Liver (tissue), 3 donors: ENCODE measurements at regions not wholly inside any gene's neighbourhood (a gene's known extent, or its start where the extent isn't known, plus 50 kb on each side); places are given as distances from the start of the nearest gene placed in this dataset.

Source experiments
- FOXA2 ChIP-seq: IDR thresholded peaks from 2 replicates; pipeline ENCODE4 v1.6.1; 2016; ENCODE audit warnings: antibody characterized with exemption
- GABPA ChIP-seq, 2 donors: IDR thresholded peaks in 1 of 2; conservative IDR thresholded peaks in 1 of 2; 2 replicates each; pipeline ENCODE4 v1.6.1; 2016; ENCODE audit warnings: antibody characterized with exemption in 2 of 2, mild to moderate bottlenecking in 1 of 2, moderate library complexity in 1 of 2
- HNF4A ChIP-seq, 2 donors: conservative IDR thresholded peaks; 2 replicates each; pipeline ENCODE4 v1.6.1; 2016; ENCODE audit warnings: antibody characterized with exemption in 2 of 2, mild to moderate bottlenecking in 2 of 2
- RAD21 ChIP-seq, 2 donors: IDR thresholded peaks; 2 replicates each; pipeline ENCODE4 v1.6.1; 2016; ENCODE audit warnings: antibody characterized with exemption in 2 of 2, mild to moderate bottlenecking in 2 of 2
- RXRA ChIP-seq, 2 donors: IDR thresholded peaks; 2 replicates each; pipeline ENCODE4 v1.6.1; 2017 to 2018; ENCODE audit warnings: antibody characterized with exemption in 2 of 2, mild to moderate bottlenecking in 1 of 2
- SP1 ChIP-seq: IDR thresholded peaks from 2 replicates; pipeline ENCODE4 v1.6.1; 2018; ENCODE audit warnings: antibody characterized with exemption, mild to moderate bottlenecking
- TAF1 ChIP-seq: conservative IDR thresholded peaks from 2 replicates; pipeline ENCODE4 v1.6.1; 2016; ENCODE audit warnings: antibody characterized with exemption, mild to moderate bottlenecking
- YY1 ChIP-seq: IDR thresholded peaks from 2 replicates; pipeline ENCODE4 v1.6.1; 2016; ENCODE audit warnings: antibody characterized with exemption, mild to moderate bottlenecking
- TF ChIP-seq, protein P1 (sequence below): IDR thresholded peaks from 2 replicates; pipeline ENCODE4 v1.6.1; 2016; ENCODE audit warnings: antibody characterized with exemption, mild to moderate bottlenecking
- TF ChIP-seq, protein P2 (sequence below): fragments of 150-350 bp; IDR thresholded peaks from 2 replicates; pipeline ENCODE4 v1.5.1; 2017; ENCODE audit warnings: improper control_type of control experiment, low read depth, low read length; ENCODE audit not compliant: missing input control
- TF ChIP-seq, protein P3 (sequence below): IDR thresholded peaks from 2 replicates; pipeline ENCODE4 v1.6.1; 2016; ENCODE audit warnings: antibody characterized with exemption
- TF ChIP-seq, protein P4 (sequence below): IDR thresholded peaks from 2 replicates; pipeline ENCODE4 v1.6.1; 2016; ENCODE audit warnings: antibody characterized with exemption
- donor health status: healthy.
- donor health status: healthy.

DNA sequence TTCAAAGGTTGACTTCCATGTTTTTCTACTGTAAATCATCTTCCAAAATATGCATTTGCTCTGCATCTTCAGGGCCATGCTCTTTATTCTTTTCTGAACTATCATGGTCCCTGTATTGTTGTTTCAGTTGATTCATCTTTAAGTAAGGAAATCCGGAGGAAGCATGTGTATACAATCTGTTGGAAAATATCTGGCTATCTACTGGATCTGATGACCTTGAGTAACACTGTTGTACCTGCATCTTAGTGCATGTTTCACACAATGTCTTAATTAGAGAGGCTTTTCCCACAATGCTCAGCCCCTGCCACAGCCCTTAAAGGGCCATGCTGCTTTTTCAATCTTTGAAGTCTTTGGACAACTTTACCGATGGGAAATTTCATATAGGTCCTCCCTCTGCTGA is 61.8 kb upstream of the SH3RF1 start:
- TF ChIP-seq, protein P1, sequence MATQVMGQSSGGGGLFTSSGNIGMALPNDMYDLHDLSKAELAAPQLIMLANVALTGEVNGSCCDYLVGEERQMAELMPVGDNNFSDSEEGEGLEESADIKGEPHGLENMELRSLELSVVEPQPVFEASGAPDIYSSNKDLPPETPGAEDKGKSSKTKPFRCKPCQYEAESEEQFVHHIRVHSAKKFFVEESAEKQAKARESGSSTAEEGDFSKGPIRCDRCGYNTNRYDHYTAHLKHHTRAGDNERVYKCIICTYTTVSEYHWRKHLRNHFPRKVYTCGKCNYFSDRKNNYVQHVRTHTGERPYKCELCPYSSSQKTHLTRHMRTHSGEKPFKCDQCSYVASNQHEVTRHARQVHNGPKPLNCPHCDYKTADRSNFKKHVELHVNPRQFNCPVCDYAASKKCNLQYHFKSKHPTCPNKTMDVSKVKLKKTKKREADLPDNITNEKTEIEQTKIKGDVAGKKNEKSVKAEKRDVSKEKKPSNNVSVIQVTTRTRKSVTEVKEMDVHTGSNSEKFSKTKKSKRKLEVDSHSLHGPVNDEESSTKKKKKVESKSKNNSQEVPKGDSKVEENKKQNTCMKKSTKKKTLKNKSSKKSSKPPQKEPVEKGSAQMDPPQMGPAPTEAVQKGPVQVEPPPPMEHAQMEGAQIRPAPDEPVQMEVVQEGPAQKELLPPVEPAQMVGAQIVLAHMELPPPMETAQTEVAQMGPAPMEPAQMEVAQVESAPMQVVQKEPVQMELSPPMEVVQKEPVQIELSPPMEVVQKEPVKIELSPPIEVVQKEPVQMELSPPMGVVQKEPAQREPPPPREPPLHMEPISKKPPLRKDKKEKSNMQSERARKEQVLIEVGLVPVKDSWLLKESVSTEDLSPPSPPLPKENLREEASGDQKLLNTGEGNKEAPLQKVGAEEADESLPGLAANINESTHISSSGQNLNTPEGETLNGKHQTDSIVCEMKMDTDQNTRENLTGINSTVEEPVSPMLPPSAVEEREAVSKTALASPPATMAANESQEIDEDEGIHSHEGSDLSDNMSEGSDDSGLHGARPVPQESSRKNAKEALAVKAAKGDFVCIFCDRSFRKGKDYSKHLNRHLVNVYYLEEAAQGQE, result no peak
- TF ChIP-seq, protein P2, sequence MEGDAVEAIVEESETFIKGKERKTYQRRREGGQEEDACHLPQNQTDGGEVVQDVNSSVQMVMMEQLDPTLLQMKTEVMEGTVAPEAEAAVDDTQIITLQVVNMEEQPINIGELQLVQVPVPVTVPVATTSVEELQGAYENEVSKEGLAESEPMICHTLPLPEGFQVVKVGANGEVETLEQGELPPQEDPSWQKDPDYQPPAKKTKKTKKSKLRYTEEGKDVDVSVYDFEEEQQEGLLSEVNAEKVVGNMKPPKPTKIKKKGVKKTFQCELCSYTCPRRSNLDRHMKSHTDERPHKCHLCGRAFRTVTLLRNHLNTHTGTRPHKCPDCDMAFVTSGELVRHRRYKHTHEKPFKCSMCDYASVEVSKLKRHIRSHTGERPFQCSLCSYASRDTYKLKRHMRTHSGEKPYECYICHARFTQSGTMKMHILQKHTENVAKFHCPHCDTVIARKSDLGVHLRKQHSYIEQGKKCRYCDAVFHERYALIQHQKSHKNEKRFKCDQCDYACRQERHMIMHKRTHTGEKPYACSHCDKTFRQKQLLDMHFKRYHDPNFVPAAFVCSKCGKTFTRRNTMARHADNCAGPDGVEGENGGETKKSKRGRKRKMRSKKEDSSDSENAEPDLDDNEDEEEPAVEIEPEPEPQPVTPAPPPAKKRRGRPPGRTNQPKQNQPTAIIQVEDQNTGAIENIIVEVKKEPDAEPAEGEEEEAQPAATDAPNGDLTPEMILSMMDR, result no peak
- no peak for TF ChIP-seq TAF1
- TF ChIP-seq, protein P3, sequence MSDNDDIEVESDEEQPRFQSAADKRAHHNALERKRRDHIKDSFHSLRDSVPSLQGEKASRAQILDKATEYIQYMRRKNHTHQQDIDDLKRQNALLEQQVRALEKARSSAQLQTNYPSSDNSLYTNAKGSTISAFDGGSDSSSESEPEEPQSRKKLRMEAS, result no peak
- no peak for TF ChIP-seq RAD21 (IDR thresholded peaks at IDR 0.05)
- no peak for TF ChIP-seq SP1
- TF ChIP-seq, protein P4, sequence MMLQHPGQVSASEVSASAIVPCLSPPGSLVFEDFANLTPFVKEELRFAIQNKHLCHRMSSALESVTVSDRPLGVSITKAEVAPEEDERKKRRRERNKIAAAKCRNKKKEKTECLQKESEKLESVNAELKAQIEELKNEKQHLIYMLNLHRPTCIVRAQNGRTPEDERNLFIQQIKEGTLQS, result no peak
- TF ChIP-seq HNF4A (conservative IDR thresholded peaks at IDR 0.05), result no peak
- TF ChIP-seq GABPA (IDR thresholded peaks at IDR 0.05 in 1 of 2, conservative IDR thresholded peaks at IDR 0.05 in 1 of 2), result no peak
- no peak for TF ChIP-seq FOXA2
- TF ChIP-seq YY1, result no peak
- TF ChIP-seq RXRA (IDR thresholded peaks at IDR 0.05), result no peak
